Mesenchymal stem cell (in vitro differentiated cells and primary cell): ENCODE measurements at regions not wholly inside any gene's neighbourhood (a gene's known extent, or its start where the extent isn't known, plus 50 kb on each side); places are given as distances from the start of the nearest gene placed in this dataset.

ENCODE experiments used
- DNase-seq: peaks from one replicate; pipeline ENCODE4 v3.0.0-alpha.2; 2013
- H2AFZ ChIP-seq: one replicate; pipeline ENCODE4 v1.6.1; 2013; ENCODE audit warnings: low read depth, mild to moderate bottlenecking, control low read depth, inconsistent platforms, low read length, moderate library complexity
- H2AK5ac ChIP-seq: 2 replicates; pipeline ENCODE4 v1.6.1; 2013; ENCODE audit warnings: low read length, moderate library complexity, mild to moderate bottlenecking, inconsistent platforms; ENCODE audit not compliant: severe bottlenecking
- H2BK120ac ChIP-seq: one replicate; pipeline ENCODE4 v1.6.1; 2013; ENCODE audit warnings: low read depth, mild to moderate bottlenecking, inconsistent platforms, low read length, moderate library complexity
- H2BK12ac ChIP-seq, 2 experiments: one replicate each; pipeline ENCODE4 v1.6.1; 2013; ENCODE audit warnings: inconsistent platforms in 2 of 2, low read length in 2 of 2, mild to moderate bottlenecking in 2 of 2, moderate library complexity in 2 of 2, control low read depth in 1 of 2
- H2BK15ac ChIP-seq: one replicate; pipeline ENCODE4 v1.6.1; 2013; ENCODE audit warnings: mild to moderate bottlenecking, low read depth, inconsistent platforms; ENCODE audit not compliant: poor library complexity, severe bottlenecking
- H2BK5ac ChIP-seq: 2 replicates; pipeline ENCODE4 v1.6.1; 2013; ENCODE audit warnings: low read depth, mild to moderate bottlenecking, low read length, control low read depth, inconsistent platforms; ENCODE audit not compliant: poor library complexity, severe bottlenecking
- H3K14ac ChIP-seq, 2 experiments: one replicate each; pipeline ENCODE4 v1.6.1; 2013; ENCODE audit warnings: inconsistent platforms in 2 of 2, low read length in 2 of 2, control low read depth in 1 of 2, mild to moderate bottlenecking in 1 of 2, moderate library complexity in 1 of 2
- H3K18ac ChIP-seq, 2 experiments: one replicate each; pipeline ENCODE4 v1.6.1; 2013; ENCODE audit warnings: inconsistent platforms in 2 of 2, low read length in 2 of 2, control low read depth in 1 of 2, low read depth in 1 of 2, mild to moderate bottlenecking in 1 of 2
- H3K23ac ChIP-seq, 2 experiments: one replicate each; pipeline ENCODE4 v1.6.1; 2013; ENCODE audit warnings: inconsistent platforms in 2 of 2, low read length in 2 of 2, mild to moderate bottlenecking in 2 of 2, moderate library complexity in 2 of 2, control low read depth in 1 of 2
- H3K27ac ChIP-seq: 2 replicates; pipeline ENCODE4 v1.5.1; 2013; ENCODE audit warnings: mild to moderate bottlenecking, moderate library complexity, low read length, control low read depth, inconsistent platforms; ENCODE audit not compliant: poor library complexity, severe bottlenecking
- H3K27me3 ChIP-seq, 2 experiments: 2 replicates each; pipeline versions ENCODE4 v1.6.1 to v1.7.0; 2013; ENCODE audit warnings: low read length in 2 of 2, mild to moderate bottlenecking in 2 of 2, moderate library complexity in 2 of 2, control low read depth in 1 of 2, inconsistent platforms in 1 of 2; ENCODE audit not compliant: control insufficient read depth in 1 of 2, insufficient read depth in 1 of 2
- H3K36me3 ChIP-seq, 2 experiments: 2 replicates each; pipeline versions ENCODE4 v1.6.1 to v1.7.0; 2013; ENCODE audit warnings: low read length in 2 of 2, control low read depth in 1 of 2, inconsistent platforms in 1 of 2, low read depth in 1 of 2, mild to moderate bottlenecking in 1 of 2; ENCODE audit not compliant: insufficient read depth in 2 of 2, control insufficient read depth in 1 of 2
- H3K4ac ChIP-seq, 2 experiments: one replicate each; pipeline ENCODE4 v1.6.1; 2013; ENCODE audit warnings: inconsistent platforms in 2 of 2, low read length in 2 of 2, mild to moderate bottlenecking in 2 of 2, moderate library complexity in 2 of 2, control low read depth in 1 of 2, low read depth in 1 of 2
- H3K4me1 ChIP-seq: 2 replicates; pipeline ENCODE4 v1.6.1; 2013; ENCODE audit warnings: low read depth, low read length, control low read depth; ENCODE audit not compliant: control insufficient read depth, insufficient read depth
- H3K4me2 ChIP-seq: 2 replicates; pipeline ENCODE4 v1.6.1; 2013; ENCODE audit warnings: low read length, mild to moderate bottlenecking, inconsistent platforms; ENCODE audit not compliant: poor library complexity, severe bottlenecking
- H3K4me3 ChIP-seq, 2 experiments: 2 replicates each; pipeline versions ENCODE4 v1.5.1 to v1.7.0; 2013; ENCODE audit warnings: low read length in 2 of 2, mild to moderate bottlenecking in 2 of 2, control low read depth in 1 of 2, low read depth in 1 of 2; ENCODE audit not compliant: insufficient read depth in 1 of 2
- H3K79me1 ChIP-seq: replicated peaks from 2 replicates; pipeline ENCODE4 v1.6.1; 2013; ENCODE audit warnings: mild to moderate bottlenecking, control low read depth, low read length, inconsistent platforms; ENCODE audit not compliant: poor library complexity, severe bottlenecking
- H3K9ac ChIP-seq: 2 replicates; pipeline ENCODE4 v1.7.0; 2013; ENCODE audit warnings: mild to moderate bottlenecking, low read length, moderate library complexity
- H3K9me3 ChIP-seq: 2 replicates; pipeline ENCODE4 v1.7.0; 2013; ENCODE audit warnings: mild to moderate bottlenecking, low read length; ENCODE audit not compliant: control insufficient read depth
- H4K8ac ChIP-seq: one replicate; pipeline ENCODE4 v1.6.1; 2013; ENCODE audit warnings: inconsistent platforms, mild to moderate bottlenecking, low read length, moderate library complexity
- H4K91ac ChIP-seq: one replicate; pipeline ENCODE4 v1.6.1; 2013; ENCODE audit warnings: mild to moderate bottlenecking, low read length, inconsistent platforms
- WGBS: methylation state at CpG from one replicate; pipeline ENCODE4 v1.1.7; 2013; ENCODE audit warnings: mixed read lengths; 5-methylcytosine and 5-hydroxymethylcytosine counted together

- Histone ChIP-seq H2AFZ (no peak overlapping the region), H4K91ac (no peak overlapping the region), H3K18ac (no peak overlapping the region), H3K4me2 (no peak overlapping the region), H2BK120ac (no peak overlapping the region), H3K27ac (no peak overlapping the region), H3K9ac (no peak overlapping the region), H3K4ac (no peak overlapping the region), H4K8ac (no peak overlapping the region), H3K27me3 (no peaks in the 10 kb centered on the region), H3K4me1 (no peaks in the 10 kb centered on the region), H2BK12ac (no peak overlapping the region), H3K36me3 (no peaks in the 10 kb centered on the region), H3K14ac (no peak overlapping the region), H3K79me1 (no peaks in the 10 kb centered on the region), H3K23ac (no peak overlapping the region), H2BK15ac (no peak overlapping the region), H2AK5ac (no peak overlapping the region), H3K4me3 (no peak overlapping the region), H2BK5ac (no peak overlapping the region), H3K9me3 (no peaks in the 10 kb centered on the region)
- WGBS, result 72% methylated on average over 2 of the region's 2 CpGs
- no peak for DNase-seq
Observed at GRCh38 chr16:49193596-49193995, 88.0 kb downstream of the CBLN1 start.

- H3K4me1 ChIP-seq, result no peaks in the 10 kb centered on the region
- no peak overlapping the region for H3K4me2 ChIP-seq
- H3K4ac ChIP-seq, result no peak overlapping the region
- no peak overlapping the region for H2BK5ac ChIP-seq
- no peak overlapping the region for H3K4me3 ChIP-seq
- H4K91ac ChIP-seq, result no peak overlapping the region
- H2AFZ ChIP-seq, result no peak overlapping the region
- H3K79me1 ChIP-seq, result no peaks in the 10 kb centered on the region
- no peak for DNase-seq
- no peak overlapping the region for H2BK15ac ChIP-seq
- no peaks in the 10 kb centered on the region for H3K36me3 ChIP-seq
- no peak overlapping the region for H3K18ac ChIP-seq
- H3K9me3 ChIP-seq, result peaks cover 6% of the 10 kb centered on the region
- no peak overlapping the region for H3K23ac ChIP-seq
- H3K27ac ChIP-seq, result no peak overlapping the region
- H3K9ac ChIP-seq, result no peak overlapping the region
- no peaks in the 10 kb centered on the region for H3K27me3 ChIP-seq
- no peak overlapping the region for H4K8ac ChIP-seq
- no peak overlapping the region for H3K14ac ChIP-seq
- no peak overlapping the region for H2BK120ac ChIP-seq
- H2BK12ac ChIP-seq, result no peak overlapping the region
- H2AK5ac ChIP-seq, result no peak overlapping the region
- WGBS, result 15% methylated on average over 1 of the region's 1 CpG
Observed at GRCh38 chr16:49189286-49189685, 92.4 kb downstream of the CBLN1 start.

GRCh38 chr16:49183911-49184310, 97.7 kb downstream of the CBLN1 start:
- no peak overlapping the region for H2AK5ac ChIP-seq
- H2BK120ac ChIP-seq, result no peak overlapping the region
- no peak overlapping the region for H2AFZ ChIP-seq
- no peak overlapping the region for H4K91ac ChIP-seq
- H3K18ac ChIP-seq, result no peak overlapping the region
- no peak overlapping the region for H2BK15ac ChIP-seq
- no peak overlapping the region for H2BK12ac ChIP-seq
- H3K4ac ChIP-seq, result no peak overlapping the region
- H3K4me2 ChIP-seq, result no peak overlapping the region
- H3K9me3 ChIP-seq, result peaks cover 6% of the 10 kb centered on the region
- no peaks in the 10 kb centered on the region for H3K4me1 ChIP-seq
- H4K8ac ChIP-seq, result no peak overlapping the region
- DNase-seq, result no peak
- no peak overlapping the region for H3K23ac ChIP-seq
- no peak overlapping the region for H3K27ac ChIP-seq
- H3K27me3 ChIP-seq, result peaks cover 0 to 7% of the 10 kb centered on the region in 2 experiments
- no peaks in the 10 kb centered on the region for H3K79me1 ChIP-seq
- H2BK5ac ChIP-seq, result no peak overlapping the region
- H3K36me3 ChIP-seq, result no peaks in the 10 kb centered on the region
- no peak overlapping the region for H3K14ac ChIP-seq
- no peak overlapping the region for H3K4me3 ChIP-seq
- H3K9ac ChIP-seq, result no peak overlapping the region
- 71% methylated on average over 2 of the region's 5 CpGs for WGBS

GRCh38 chr16:49181791-49182518, 99.7 kb downstream of the CBLN1 start:
- H2AK5ac ChIP-seq, result no peak overlapping the region
- H3K4ac ChIP-seq, result no peak overlapping the region
- no peak overlapping the region for H3K9ac ChIP-seq
- H3K4me1 ChIP-seq, result no peaks in the 10 kb centered on the region
- no peak overlapping the region for H2AFZ ChIP-seq
- H2BK5ac ChIP-seq, result no peak overlapping the region
- H4K91ac ChIP-seq, result no peak overlapping the region
- no peak overlapping the region for H3K23ac ChIP-seq
- H3K79me1 ChIP-seq, result no peaks in the 10 kb centered on the region
- no peak overlapping the region for H3K4me3 ChIP-seq
- H4K8ac ChIP-seq, result no peak overlapping the region
- H3K27me3 ChIP-seq, result peaks cover 0 to 7% of the 10 kb centered on the region in 2 experiments
- no peak overlapping the region for H3K4me2 ChIP-seq
- no peak overlapping the region for H2BK12ac ChIP-seq
- no peak overlapping the region for H3K27ac ChIP-seq
- H3K9me3 ChIP-seq, result no peaks in the 10 kb centered on the region
- H2BK120ac ChIP-seq, result no peak overlapping the region
- no peak overlapping the region for H3K14ac ChIP-seq
- H2BK15ac ChIP-seq, result no peak overlapping the region
- 18% methylated on average over 5 of the region's 8 CpGs for WGBS
- H3K36me3 ChIP-seq, result no peaks in the 10 kb centered on the region
- H3K18ac ChIP-seq, result no peak overlapping the region
- no peak for DNase-seq
